B cell (primary cell): ENCODE measurements at regions not wholly inside any gene's neighbourhood (a gene's known extent, or its start where the extent isn't known, plus 50 kb on each side); places are given as distances from the start of the nearest gene placed in this dataset.

Source experiments
- EZH2 ChIP-seq: IDR thresholded peaks from 2 replicates; pipeline ENCODE4 v1.6.1; 2012; ENCODE audit warnings: borderline replicate concordance, low read depth, mild to moderate bottlenecking, moderate library complexity, low read length; ENCODE audit not compliant: insufficient read depth, poor library complexity, severe bottlenecking
- TF ChIP-seq, protein P1 (sequence below): fragments of 200-600 bp; IDR thresholded peaks from one replicate; pipeline ENCODE4 v1.8.0; 2022; ENCODE audit warnings: antibody characterized with exemption, mild to moderate bottlenecking

GRCh38 chr6:141664744-141665143 is 468.0 kb upstream of the GJE1 start:
- TF ChIP-seq, protein P1, sequence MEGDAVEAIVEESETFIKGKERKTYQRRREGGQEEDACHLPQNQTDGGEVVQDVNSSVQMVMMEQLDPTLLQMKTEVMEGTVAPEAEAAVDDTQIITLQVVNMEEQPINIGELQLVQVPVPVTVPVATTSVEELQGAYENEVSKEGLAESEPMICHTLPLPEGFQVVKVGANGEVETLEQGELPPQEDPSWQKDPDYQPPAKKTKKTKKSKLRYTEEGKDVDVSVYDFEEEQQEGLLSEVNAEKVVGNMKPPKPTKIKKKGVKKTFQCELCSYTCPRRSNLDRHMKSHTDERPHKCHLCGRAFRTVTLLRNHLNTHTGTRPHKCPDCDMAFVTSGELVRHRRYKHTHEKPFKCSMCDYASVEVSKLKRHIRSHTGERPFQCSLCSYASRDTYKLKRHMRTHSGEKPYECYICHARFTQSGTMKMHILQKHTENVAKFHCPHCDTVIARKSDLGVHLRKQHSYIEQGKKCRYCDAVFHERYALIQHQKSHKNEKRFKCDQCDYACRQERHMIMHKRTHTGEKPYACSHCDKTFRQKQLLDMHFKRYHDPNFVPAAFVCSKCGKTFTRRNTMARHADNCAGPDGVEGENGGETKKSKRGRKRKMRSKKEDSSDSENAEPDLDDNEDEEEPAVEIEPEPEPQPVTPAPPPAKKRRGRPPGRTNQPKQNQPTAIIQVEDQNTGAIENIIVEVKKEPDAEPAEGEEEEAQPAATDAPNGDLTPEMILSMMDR: no peak
- no peak for TF ChIP-seq EZH2
